ENCODE measurements at regions not wholly inside any gene's neighbourhood (a gene's known extent, or its start where the extent isn't known, plus 50 kb on each side); places are given as distances from the start of the nearest gene placed in this dataset.
A peak's percentile ranks its signal among the peaks of the same experiment; 100 is the strongest.

DNA sequence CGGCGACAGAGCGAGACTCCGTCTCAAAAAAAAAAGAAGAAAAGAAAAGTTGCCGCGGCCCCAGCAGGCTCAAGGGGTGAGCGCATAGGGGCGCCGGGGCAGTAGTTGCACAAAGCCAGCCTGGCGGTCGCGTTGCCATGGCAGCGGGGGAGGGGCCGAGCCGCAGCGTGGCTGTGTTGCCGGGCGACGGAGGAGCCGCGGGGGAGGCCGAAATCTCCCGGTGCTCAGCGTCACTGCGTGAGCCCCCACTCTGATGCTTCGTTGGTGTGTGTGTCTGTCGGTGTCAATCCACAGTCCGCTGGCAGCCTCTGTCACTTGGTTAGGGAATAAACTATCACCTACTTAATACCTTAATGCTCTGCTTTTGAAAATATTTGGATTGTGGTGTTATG, 82.9 kb upstream of the C1QTNF9B start:
- peak overlapping the region; percentile 85 for H3K4me3 ChIP-seq (ENCODE audit: control insufficient read depth, low read depth, low read length)
- TF ChIP-seq, protein P1, sequence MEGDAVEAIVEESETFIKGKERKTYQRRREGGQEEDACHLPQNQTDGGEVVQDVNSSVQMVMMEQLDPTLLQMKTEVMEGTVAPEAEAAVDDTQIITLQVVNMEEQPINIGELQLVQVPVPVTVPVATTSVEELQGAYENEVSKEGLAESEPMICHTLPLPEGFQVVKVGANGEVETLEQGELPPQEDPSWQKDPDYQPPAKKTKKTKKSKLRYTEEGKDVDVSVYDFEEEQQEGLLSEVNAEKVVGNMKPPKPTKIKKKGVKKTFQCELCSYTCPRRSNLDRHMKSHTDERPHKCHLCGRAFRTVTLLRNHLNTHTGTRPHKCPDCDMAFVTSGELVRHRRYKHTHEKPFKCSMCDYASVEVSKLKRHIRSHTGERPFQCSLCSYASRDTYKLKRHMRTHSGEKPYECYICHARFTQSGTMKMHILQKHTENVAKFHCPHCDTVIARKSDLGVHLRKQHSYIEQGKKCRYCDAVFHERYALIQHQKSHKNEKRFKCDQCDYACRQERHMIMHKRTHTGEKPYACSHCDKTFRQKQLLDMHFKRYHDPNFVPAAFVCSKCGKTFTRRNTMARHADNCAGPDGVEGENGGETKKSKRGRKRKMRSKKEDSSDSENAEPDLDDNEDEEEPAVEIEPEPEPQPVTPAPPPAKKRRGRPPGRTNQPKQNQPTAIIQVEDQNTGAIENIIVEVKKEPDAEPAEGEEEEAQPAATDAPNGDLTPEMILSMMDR (conservative IDR thresholded peaks at IDR 0.05; ENCODE audit: control insufficient read depth, insufficient read depth, low read depth, low read length): no peak
- peak; percentile 75 for DNase-seq (ENCODE audit: low read depth)

- no peak for DNase-seq (ENCODE audit: low read depth)
- TF ChIP-seq, protein P1 (conservative IDR thresholded peaks at IDR 0.05; ENCODE audit: control insufficient read depth, insufficient read depth, low read depth, low read length): no peak
- H3K4me3 ChIP-seq (ENCODE audit: control insufficient read depth, low read depth, low read length): no peak overlapping the region
These were observed 86.4 kb upstream of the C1QTNF9B start for GRCh38 chr13:23983671-23984070.

- H3K4me3 ChIP-seq (ENCODE audit: control insufficient read depth, low read depth, low read length): no peak overlapping the region
- TF ChIP-seq, protein P1 (conservative IDR thresholded peaks at IDR 0.05; ENCODE audit: control insufficient read depth, insufficient read depth, low read depth, low read length): no peak
- DNase-seq (ENCODE audit: low read depth): no peak
These were observed 87.2 kb upstream of the C1QTNF9B start for GRCh38 chr13:23984546-23984945.

DNA sequence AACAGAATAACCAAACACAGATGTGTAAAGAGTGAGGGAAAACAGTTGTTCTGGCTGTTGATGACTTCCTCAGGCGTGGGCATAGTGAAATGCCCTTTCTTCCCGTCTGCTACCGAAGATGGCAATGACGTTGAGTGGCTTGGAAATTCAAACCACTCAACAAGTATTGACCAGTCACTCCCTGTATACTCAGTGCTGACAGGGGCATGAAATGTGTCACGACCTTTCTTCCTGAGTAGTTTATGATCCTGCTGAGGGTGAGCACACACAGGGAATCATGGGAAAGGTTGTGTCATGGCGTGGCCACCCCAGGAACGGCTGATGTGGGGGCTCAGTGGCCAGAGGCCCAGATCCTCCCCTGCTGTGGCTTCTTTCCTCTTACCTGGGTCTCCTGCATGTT, 87.8 kb upstream of the C1QTNF9B start:
- no peak for DNase-seq (ENCODE audit: low read depth)
- TF ChIP-seq, protein P1 (conservative IDR thresholded peaks at IDR 0.05; ENCODE audit: control insufficient read depth, insufficient read depth, low read depth, low read length): no peak
- H3K4me3 ChIP-seq (ENCODE audit: control insufficient read depth, low read depth, low read length): no peak overlapping the region

- no peak overlapping the region for H3K4me3 ChIP-seq (ENCODE audit: control insufficient read depth, low read depth, low read length)
- no peak for DNase-seq (ENCODE audit: low read depth)
- TF ChIP-seq, protein P1 (conservative IDR thresholded peaks at IDR 0.05; ENCODE audit: control insufficient read depth, insufficient read depth, low read depth, low read length): no peak
These were observed 88.5 kb upstream of the C1QTNF9B start for GRCh38 chr13:23985839-23986238.

GRCh38 chr13:23986619-23987018, 89.3 kb upstream of the C1QTNF9B start:
- TF ChIP-seq, protein P1 (conservative IDR thresholded peaks at IDR 0.05; ENCODE audit: control insufficient read depth, insufficient read depth, low read depth, low read length): no peak
- H3K4me3 ChIP-seq (ENCODE audit: control insufficient read depth, low read depth, low read length): no peak overlapping the region
- peak; percentile 87 for DNase-seq (ENCODE audit: low read depth)

DNA sequence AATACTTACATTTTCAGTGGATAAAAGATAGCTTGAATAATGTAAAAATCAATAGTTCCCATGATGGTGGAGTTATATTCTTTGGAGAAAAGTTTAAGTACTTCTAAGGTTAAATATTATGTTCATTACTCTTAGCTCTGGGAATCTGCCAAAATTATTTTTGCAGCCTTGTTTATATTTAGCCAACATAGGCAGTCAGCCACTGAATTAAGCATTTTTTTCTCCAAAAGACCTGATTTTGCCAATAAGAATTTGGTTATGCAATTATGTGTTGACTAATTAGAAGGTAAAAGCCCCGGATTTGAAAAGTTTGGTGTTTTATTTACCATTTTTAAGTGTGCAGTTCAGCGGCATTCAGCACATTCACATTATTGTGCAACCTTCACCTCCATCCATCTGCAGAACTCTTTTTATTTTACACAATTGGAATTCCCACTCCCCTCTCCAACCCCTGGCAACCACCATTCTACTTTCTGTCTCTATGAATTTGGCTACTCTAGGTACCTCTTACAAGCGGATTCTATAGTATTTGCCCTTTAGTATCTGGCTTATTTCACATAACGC, 90.1 kb upstream of the C1QTNF9B start:
- TF ChIP-seq, protein P1 (conservative IDR thresholded peaks at IDR 0.05; ENCODE audit: control insufficient read depth, insufficient read depth, low read depth, low read length): no peak
- no peak overlapping the region for H3K4me3 ChIP-seq (ENCODE audit: control insufficient read depth, low read depth, low read length)
- peak; percentile 75 for DNase-seq (ENCODE audit: low read depth)

Measured in fibroblast of mammary gland (primary cell).